ENCODE measurements at regions not wholly inside any gene's neighbourhood (a gene's known extent, or its start where the extent isn't known, plus 50 kb on each side); places are given as distances from the start of the nearest gene placed in this dataset.

GRCh38 chr7:45390180-45390579 lies 184.0 kb upstream of the ADCY1 start:
- TF ChIP-seq CTCF (IDR thresholded peaks at IDR 0.05) (no peak), POLR2AphosphoS5 (IDR thresholded peaks at IDR 0.05; ENCODE audit: low read depth, low read length) (no peak), TCF7L2 (IDR thresholded peaks at IDR 0.05; ENCODE audit: low read depth, low read length) (no peak)
